Spleen (tissue), 7 donors: ENCODE measurements at regions not wholly inside any gene's neighbourhood (a gene's known extent, or its start where the extent isn't known, plus 50 kb on each side); places are given as distances from the start of the nearest gene placed in this dataset.

Source experiments
- CTCF ChIP-seq, 11 experiments: fragments of 200-600 bp in 7 of 11; fragments of 450-650 bp in 4 of 11; sonication (generic) in 4 of 11; IDR thresholded peaks in 8 of 11; conservative IDR thresholded peaks in 3 of 11; 1 replicate in 7 of 11; 2 replicates in 4 of 11; pipeline versions ENCODE4 v1.4.0 to v1.8.0; 2016 to 2021; ENCODE audit warnings: antibody characterized with exemption in 11 of 11, inconsistent platforms in 4 of 11, mild to moderate bottlenecking in 1 of 11
- POLR2A ChIP-seq, 3 donors: fragments of 450-650 bp; IDR thresholded peaks; one replicate each; pipeline ENCODE4 v1.5.1; 2017; ENCODE audit warnings: antibody characterized with exemption in 3 of 3, mild to moderate bottlenecking in 1 of 3
- POLR2AphosphoS5 ChIP-seq, 3 donors: sonication (generic); formaldehyde crosslinking; IDR thresholded peaks; one replicate each; pipeline ENCODE4 v1.5.1; 2017; ENCODE audit warnings: antibody characterized with exemption in 3 of 3
- donor health status: DM: no; HTN: no; CAD: no; lungs with moderate emphysema.
- donor health status: DM: no; HTN: no; CAD: no.
- donor health status: DM: no; HTN: no; CAD: no.

- TF ChIP-seq CTCF (IDR thresholded peaks at IDR 0.05 in 8 of 11, conservative IDR thresholded peaks at IDR 0.05 in 3 of 11) = no peak
- TF ChIP-seq POLR2A (IDR thresholded peaks at IDR 0.05) = no peak
- TF ChIP-seq POLR2AphosphoS5 (IDR thresholded peaks at IDR 0.05) = no peak
These were observed 759.7 kb upstream of the CDH7 start for GRCh38 chr18:64991102-64991501.
